ENCODE measurements at regions not wholly inside any gene's neighbourhood (a gene's known extent, or its start where the extent isn't known, plus 50 kb on each side); places are given as distances from the start of the nearest gene placed in this dataset.

DNA sequence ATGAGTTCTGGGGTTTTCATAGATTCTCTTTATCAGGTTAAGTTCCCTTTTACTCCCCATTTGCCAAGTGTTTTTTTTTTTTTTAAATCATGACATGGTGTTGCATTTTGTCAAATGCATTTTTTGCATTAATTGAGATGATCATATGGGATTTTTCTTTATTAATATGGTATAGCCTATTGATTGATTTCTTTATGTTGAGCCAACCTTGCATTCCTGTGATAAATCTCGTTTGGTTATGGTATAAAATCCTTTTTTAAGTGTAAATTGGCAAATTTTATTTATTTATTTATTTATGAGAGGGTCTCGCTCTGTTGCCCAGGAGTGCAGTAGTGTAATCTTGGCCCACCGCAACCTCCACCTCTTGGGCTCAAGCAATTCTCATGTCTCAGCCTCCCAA is 81.5 kb upstream of the ACVR1 start (continued):
- TF ChIP-seq, protein P1, sequence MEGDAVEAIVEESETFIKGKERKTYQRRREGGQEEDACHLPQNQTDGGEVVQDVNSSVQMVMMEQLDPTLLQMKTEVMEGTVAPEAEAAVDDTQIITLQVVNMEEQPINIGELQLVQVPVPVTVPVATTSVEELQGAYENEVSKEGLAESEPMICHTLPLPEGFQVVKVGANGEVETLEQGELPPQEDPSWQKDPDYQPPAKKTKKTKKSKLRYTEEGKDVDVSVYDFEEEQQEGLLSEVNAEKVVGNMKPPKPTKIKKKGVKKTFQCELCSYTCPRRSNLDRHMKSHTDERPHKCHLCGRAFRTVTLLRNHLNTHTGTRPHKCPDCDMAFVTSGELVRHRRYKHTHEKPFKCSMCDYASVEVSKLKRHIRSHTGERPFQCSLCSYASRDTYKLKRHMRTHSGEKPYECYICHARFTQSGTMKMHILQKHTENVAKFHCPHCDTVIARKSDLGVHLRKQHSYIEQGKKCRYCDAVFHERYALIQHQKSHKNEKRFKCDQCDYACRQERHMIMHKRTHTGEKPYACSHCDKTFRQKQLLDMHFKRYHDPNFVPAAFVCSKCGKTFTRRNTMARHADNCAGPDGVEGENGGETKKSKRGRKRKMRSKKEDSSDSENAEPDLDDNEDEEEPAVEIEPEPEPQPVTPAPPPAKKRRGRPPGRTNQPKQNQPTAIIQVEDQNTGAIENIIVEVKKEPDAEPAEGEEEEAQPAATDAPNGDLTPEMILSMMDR (IDR thresholded peaks at IDR 0.05; ENCODE audit: control extremely low read depth in 1 of 3, insufficient read depth in 1 of 3, low read depth in 1 of 3, low read length in 3 of 3): no peak
- TF ChIP-seq SIN3A (conservative IDR thresholded peaks at IDR 0.05 in 1 of 2, IDR thresholded peaks at IDR 0.05 in 1 of 2; ENCODE audit: low read depth in 1 of 2, low read length in 2 of 2) (no peak), BACH1 (IDR thresholded peaks at IDR 0.05; ENCODE audit: low read length) (no peak), HDAC2 (IDR thresholded peaks at IDR 0.05; ENCODE audit: borderline replicate concordance in 1 of 2, low read depth in 2 of 2, low read length in 2 of 2) (no peak)

All from H1 (cell line).